GM12892 (cell line): ENCODE measurements at regions not wholly inside any gene's neighbourhood (a gene's known extent, or its start where the extent isn't known, plus 50 kb on each side); places are given as distances from the start of the nearest gene placed in this dataset.
"Not testable (repeated sequence)": the region's sequence is repeated elsewhere in the genome, so short reads cannot be mapped to it uniquely, and the experiment has no call there.

Experiments used
- POLR2A ChIP-seq: IDR thresholded peaks from 2 replicates; pipeline ENCODE4 v1.6.1; 2011; ENCODE audit warnings: low read depth, low read length, control low read depth
- POLR2AphosphoS5 ChIP-seq: IDR thresholded peaks from 2 replicates; pipeline ENCODE4 v1.6.1; 2011; ENCODE audit warnings: low read depth, low read length, control low read depth
- TAF1 ChIP-seq: IDR thresholded peaks from 2 replicates; pipeline ENCODE4 v1.6.1; 2011; ENCODE audit warnings: low read depth, mild to moderate bottlenecking, control low read depth, low read length, borderline replicate concordance

DNA sequence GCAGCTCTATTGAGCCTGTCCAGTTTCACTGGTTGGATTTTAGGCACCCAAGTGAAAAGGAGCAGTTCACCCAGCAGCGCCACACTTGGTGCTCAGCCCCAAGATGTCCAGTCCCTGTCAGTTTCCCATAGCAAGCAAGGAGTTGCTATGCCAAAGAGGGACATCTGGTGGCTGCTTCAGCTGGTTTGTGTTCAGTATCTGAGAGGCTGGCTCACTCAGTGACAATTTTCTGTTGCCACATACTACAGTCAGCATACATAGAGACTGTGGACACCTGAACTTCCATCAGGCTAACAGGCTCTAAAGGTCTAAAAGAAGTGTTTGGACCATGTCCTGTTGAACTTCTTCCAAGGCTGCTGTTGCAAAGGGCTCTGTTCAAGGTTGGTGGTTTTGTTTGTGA, 453.9 kb downstream of the RPIA start:
- TF ChIP-seq POLR2A, POLR2AphosphoS5, TAF1: not testable (repeated sequence)
